Keratinocyte (primary cell): ENCODE measurements at regions not wholly inside any gene's neighbourhood (a gene's known extent, or its start where the extent isn't known, plus 50 kb on each side); places are given as distances from the start of the nearest gene placed in this dataset.
"Not testable (repeated sequence)": the region's sequence is repeated elsewhere in the genome, so short reads cannot be mapped to it uniquely, and the experiment has no call there.

Experiments
- DNase-seq: peaks from one replicate; pipeline ENCODE4 v3.0.0-alpha.2; 2011; ENCODE audit warnings: low read depth, missing footprints, low spot score
- FAIRE-seq: peaks from 2 replicates; lab custom pipeline; 2011; peaks lifted over from hg19 to GRCh38; lab: Jason Lieb, UNC
- H2AFZ ChIP-seq: 2 replicates; pipeline ENCODE4 v1.6.0; 2012; ENCODE audit warnings: low read length, control low read depth, inconsistent platforms; ENCODE audit not compliant: control insufficient read depth
- H3K27ac ChIP-seq: 2 replicates; pipeline ENCODE4 v1.5.1; 2011; ENCODE audit warnings: low read length; ENCODE audit not compliant: control insufficient read depth, insufficient read depth
- H3K27me3 ChIP-seq: 3 replicates; pipeline ENCODE4 v1.6.0; 2011; ENCODE audit warnings: low read length; ENCODE audit not compliant: control insufficient read depth, insufficient read depth; ENCODE audit errors: extremely low read depth
- H3K36me3 ChIP-seq, 2 experiments: 2 replicates in 1 of 2; 3 replicates in 1 of 2; pipeline ENCODE4 v1.5.1; 2011; ENCODE audit warnings: low read length in 2 of 2, mild to moderate bottlenecking in 1 of 2; ENCODE audit not compliant: control insufficient read depth in 2 of 2, insufficient read depth in 2 of 2; ENCODE audit errors: extremely low read depth in 1 of 2
- H3K4me1 ChIP-seq: 3 replicates; pipeline ENCODE4 v1.5.1; 2011; ENCODE audit warnings: low read length; ENCODE audit not compliant: control insufficient read depth, insufficient read depth; ENCODE audit errors: extremely low read depth
- H3K4me2 ChIP-seq: 3 replicates; pipeline ENCODE4 v1.6.0; 2011; ENCODE audit warnings: low read depth, low read length; ENCODE audit not compliant: control insufficient read depth, insufficient read depth; ENCODE audit errors: extremely low read depth
- H3K4me3 ChIP-seq, 3 experiments: fragments of 200-600 bp in 1 of 3; sonication (generic) in 1 of 3; 2 replicates in 2 of 3; 3 replicates in 1 of 3; pipeline ENCODE4 v1.5.1; 2011 to 2016; ENCODE audit warnings: low read length in 3 of 3, mild to moderate bottlenecking in 3 of 3, control low read depth in 2 of 3, inconsistent platforms in 1 of 3, low read depth in 1 of 3, mixed read lengths in 1 of 3, mixed run types in 1 of 3, moderate library complexity in 1 of 3; ENCODE audit not compliant: control insufficient read depth in 2 of 3, insufficient read depth in 2 of 3; ENCODE audit errors: extremely low read depth in 1 of 3
- H3K79me2 ChIP-seq: 2 replicates; pipeline ENCODE4 v1.6.0; 2012; ENCODE audit warnings: low read length; ENCODE audit not compliant: control insufficient read depth, insufficient read depth
- H3K9ac ChIP-seq: 3 replicates; pipeline ENCODE4 v1.6.0; 2011; ENCODE audit warnings: low read length; ENCODE audit not compliant: control insufficient read depth, insufficient read depth; ENCODE audit errors: extremely low read depth
- H3K9me1 ChIP-seq: 3 replicates; pipeline ENCODE4 v1.6.0; 2011; ENCODE audit warnings: low read length; ENCODE audit not compliant: control insufficient read depth, insufficient read depth; ENCODE audit errors: extremely low read depth
- H3K9me3 ChIP-seq: 2 replicates; pipeline ENCODE4 v1.5.1; 2012; ENCODE audit warnings: low read depth, low read length; ENCODE audit not compliant: control insufficient read depth
- H4K20me1 ChIP-seq: 3 replicates; pipeline ENCODE4 v1.6.0; 2011; ENCODE audit warnings: low read length; ENCODE audit not compliant: control insufficient read depth, insufficient read depth; ENCODE audit errors: extremely low read depth
- CTCF ChIP-seq, 3 experiments: IDR thresholded peaks in 1 of 3; conservative IDR thresholded peaks in 1 of 3; optimal IDR thresholded peaks in 1 of 3; 2 replicates in 2 of 3; 3 replicates in 1 of 3; pipeline versions ENCODE3 to v1.5.1; 2011; ENCODE audit warnings: low read length in 3 of 3, mild to moderate bottlenecking in 3 of 3, moderate library complexity in 2 of 3, control low read depth in 1 of 3, inconsistent platforms in 1 of 3; ENCODE audit not compliant: insufficient read depth in 2 of 3; ENCODE audit errors: extremely low read depth in 1 of 3
- EZH2 ChIP-seq: IDR thresholded peaks from one replicate; pipeline ENCODE4 v1.6.1; 2012; ENCODE audit warnings: inconsistent platforms, mild to moderate bottlenecking, low read length, moderate library complexity
- dilution Hi-C: fragments of 300-500 bp; cut with MboI; formaldehyde crosslinking; loops from one replicate; pipeline ENCODE4 v1.7.0; 2020; ENCODE audit warnings: low sequenced_read_pairs; ENCODE audit not compliant: extremely low pct_ligation_motif_present

DNA sequence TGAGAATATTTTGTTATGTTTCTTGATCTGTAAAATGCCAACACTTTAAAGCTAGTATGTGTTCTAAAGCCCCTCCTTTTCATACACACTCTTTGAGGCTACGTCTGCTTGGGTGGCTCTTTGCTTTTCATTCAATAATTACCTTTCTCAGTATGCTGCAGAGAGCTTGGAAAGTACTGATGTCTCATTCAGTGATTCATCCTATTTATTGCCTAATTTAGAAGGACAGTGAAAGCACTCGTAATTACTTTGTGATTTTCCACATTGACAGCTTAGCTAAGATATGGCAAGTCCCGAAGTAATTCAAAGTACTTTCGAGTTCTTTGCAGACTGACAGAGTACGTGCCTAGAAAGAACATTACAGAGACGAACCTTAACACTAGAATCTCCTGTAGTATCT lies 57.2 kb downstream of the BMP15 start:
- dilution Hi-C loops, result no loop called here
- DNase-seq (no peak), FAIRE-seq (no peak)
- Histone ChIP-seq H4K20me1 (no peaks in the 10 kb centered on the region), H3K27me3 (no peaks in the 10 kb centered on the region), H3K9me1 (no peaks in the 10 kb centered on the region), H3K36me3 (no peaks in the 10 kb centered on the region), H3K27ac (no peak overlapping the region), H2AFZ (no peak overlapping the region), H3K9me3 (no peaks in the 10 kb centered on the region), H3K9ac (no peak overlapping the region), H3K4me3 (no peak overlapping the region), H3K4me1 (no peaks in the 10 kb centered on the region), H3K79me2 (no peaks in the 10 kb centered on the region), H3K4me2 (no peak overlapping the region)
- TF ChIP-seq CTCF (optimal IDR thresholded peaks at IDR 0.05 in 1 of 3, IDR thresholded peaks at IDR 0.05 in 1 of 3, conservative IDR thresholded peaks at IDR 0.05 in 1 of 3; ENCODE audit: extremely low read depth in 1 of 3, insufficient read depth in 2 of 3, low read length in 3 of 3), result no peak
- no peak for TF ChIP-seq EZH2

DNA sequence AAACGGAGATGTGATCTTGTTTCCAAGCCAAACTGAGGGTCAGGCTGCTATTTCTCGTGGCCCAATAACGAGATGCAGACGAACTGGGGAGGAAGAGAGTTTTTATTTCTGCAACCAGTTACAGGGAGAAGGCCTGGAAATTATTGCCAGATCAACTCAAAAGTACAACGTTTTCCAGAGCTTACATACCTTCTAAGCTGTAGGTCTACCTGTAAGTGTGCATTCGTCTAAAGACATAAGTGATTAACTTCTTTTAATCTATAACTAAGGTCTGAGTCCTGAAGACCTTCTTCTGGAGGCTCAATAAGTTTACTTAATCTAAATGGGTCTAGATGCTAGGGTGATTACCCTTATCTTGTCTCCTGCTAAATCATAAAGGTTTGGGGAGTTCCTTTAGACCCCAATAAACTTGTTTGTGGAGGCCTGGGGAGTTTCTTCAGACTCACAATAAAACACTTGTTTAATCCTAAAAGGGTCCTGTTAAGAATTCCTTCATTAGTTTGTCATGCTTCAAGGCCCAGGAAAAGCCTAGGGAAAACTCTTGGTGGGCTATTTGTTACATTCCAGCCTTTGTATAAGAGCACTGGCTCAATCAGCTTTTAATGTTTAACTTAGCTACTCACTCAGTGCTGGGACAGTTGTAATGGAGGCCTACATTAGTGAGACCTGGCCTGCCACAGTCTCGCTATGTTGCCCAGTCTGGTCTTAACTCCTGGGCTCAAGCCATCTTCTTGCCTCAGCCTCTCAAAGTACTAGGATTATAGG lies 58.5 kb downstream of the BMP15 start:
- H3K36me3 ChIP-seq, H3K79me2 ChIP-seq, H3K4me1 ChIP-seq, DNase-seq, H3K4me2 ChIP-seq, H3K9ac ChIP-seq, FAIRE-seq, H3K27ac ChIP-seq, H3K9me3 ChIP-seq, dilution Hi-C loops, H3K4me3 ChIP-seq, H3K9me1 ChIP-seq, H2AFZ ChIP-seq, H3K27me3 ChIP-seq, H4K20me1 ChIP-seq: not testable (repeated sequence)

DNA sequence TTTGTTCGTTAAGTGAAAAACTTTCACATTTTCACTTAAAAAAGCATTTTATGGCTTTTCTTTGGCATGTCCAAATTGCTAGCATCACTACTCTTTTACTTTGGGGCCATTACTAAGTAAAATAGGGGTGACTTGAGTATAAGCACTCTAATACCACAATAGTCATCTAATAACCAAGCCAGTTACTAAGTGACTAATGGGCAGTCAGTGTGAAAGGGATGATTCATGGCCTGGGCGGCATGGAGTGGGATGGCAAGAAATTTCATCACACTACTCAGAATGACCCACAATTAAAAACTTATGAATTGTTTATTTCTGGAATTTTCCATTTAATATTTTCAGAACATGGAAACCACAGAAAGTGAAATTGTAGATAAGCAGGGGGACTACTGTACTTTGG lies 60.9 kb downstream of the BMP15 start:
- H3K4me1 ChIP-seq, result no peaks in the 10 kb centered on the region
- TF ChIP-seq CTCF (optimal IDR thresholded peaks at IDR 0.05 in 1 of 3, IDR thresholded peaks at IDR 0.05 in 1 of 3, conservative IDR thresholded peaks at IDR 0.05 in 1 of 3; ENCODE audit: extremely low read depth in 1 of 3, insufficient read depth in 2 of 3, low read length in 3 of 3) (no peak), EZH2 (no peak)
- H3K9ac ChIP-seq, result no peak overlapping the region
- DNase-seq (no peak), FAIRE-seq (no peak)
- no peak overlapping the region for H3K27ac ChIP-seq
- H3K36me3 ChIP-seq, result no peaks in the 10 kb centered on the region
- no peak overlapping the region for H3K4me2 ChIP-seq
- no peaks in the 10 kb centered on the region for H3K9me1 ChIP-seq
- H3K79me2 ChIP-seq, result no peaks in the 10 kb centered on the region
- H3K9me3 ChIP-seq, result no peaks in the 10 kb centered on the region
- dilution Hi-C loops, result no loop called here
- H4K20me1 ChIP-seq, result no peaks in the 10 kb centered on the region
- H2AFZ ChIP-seq, result no peak overlapping the region
- no peak overlapping the region for H3K4me3 ChIP-seq
- H3K27me3 ChIP-seq, result no peaks in the 10 kb centered on the region
